ENCODE measurements at regions not wholly inside any gene's neighbourhood (a gene's known extent, or its start where the extent isn't known, plus 50 kb on each side); places are given as distances from the start of the nearest gene placed in this dataset.

DNA sequence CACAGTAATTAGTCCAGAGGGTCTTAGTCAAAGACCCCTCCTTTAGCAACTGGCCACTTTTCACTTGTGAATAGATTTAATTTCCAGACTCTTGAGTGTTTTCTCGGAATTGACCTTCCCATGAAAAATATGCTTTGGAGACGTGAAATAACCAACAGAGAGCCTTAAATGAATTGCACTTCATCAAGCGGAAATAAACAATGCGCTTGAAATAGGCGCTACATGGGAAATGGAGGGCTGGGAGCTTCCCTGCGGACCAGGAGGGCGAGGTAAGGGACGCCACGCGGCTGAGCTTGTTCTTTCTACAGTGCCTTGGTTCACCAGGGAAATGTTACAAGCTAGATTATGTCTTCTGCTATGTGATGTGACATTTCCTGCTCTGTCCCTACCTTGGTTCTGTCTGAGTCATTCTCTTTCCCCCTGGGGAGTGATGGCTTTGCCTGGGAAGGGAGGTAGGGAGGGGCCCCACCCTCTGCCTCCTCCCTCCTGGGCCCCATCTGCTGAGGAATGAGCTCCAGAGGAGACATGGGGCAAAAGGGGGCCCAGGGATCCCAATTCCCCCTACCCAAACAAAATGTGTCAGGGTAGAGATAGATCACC, 619.3 kb downstream of the PTPRU start:
- RAD21 ChIA-PET (ENCODE audit: low non-redundant PET in 1 of 2, low total read pairs in 2 of 2, uncharacterized antibody in 2 of 2, unreplicated experiment in 2 of 2) = no interaction called here
- H3K27me3 ChIP-seq (ENCODE audit: insufficient read depth, low read length) = peaks cover 14% of the 10 kb centered on the region
- DNase-seq (ENCODE audit: low read depth, low spot score) = no peak
- no peaks in the 10 kb centered on the region for H3K79me2 ChIP-seq (ENCODE audit: insufficient read depth, low read length)
- ATAC-seq = no peak
- H3K9ac ChIP-seq (ENCODE audit: low read length) = no peak overlapping the region
- no peaks in the 10 kb centered on the region for H3K4me1 ChIP-seq (ENCODE audit: control insufficient read depth in 1 of 2, insufficient read depth in 2 of 2, low read length in 2 of 2)
- POLR2A ChIA-PET = no interaction called here
- intact Hi-C loops (cut with micrococcal nuclease) = no loop called here
- no peaks in the 10 kb centered on the region for H3K36me3 ChIP-seq (ENCODE audit: control insufficient read depth in 1 of 2, insufficient read depth in 2 of 2, low read length in 2 of 2)
- H3K9me2 ChIP-seq (ENCODE audit: insufficient read depth) = no peaks in the 10 kb centered on the region
- no peak overlapping the region for H3K4me2 ChIP-seq (ENCODE audit: low read length)
- H3K27ac ChIP-seq (ENCODE audit: low read depth, low read length) = no peak overlapping the region
- TF ChIP-seq EZH2phosphoT487 (IDR thresholded peaks at IDR 0.05; ENCODE audit: borderline replicate concordance) (no peak), FOSL1 (IDR thresholded peaks at IDR 0.05; ENCODE audit: low read depth) (no peak), ELF1 (IDR thresholded peaks at IDR 0.05; ENCODE audit: borderline replicate concordance, low read depth) (no peak), SIN3A (IDR thresholded peaks at IDR 0.05; ENCODE audit: low read depth) (no peak)
- TF ChIP-seq, protein P1, sequence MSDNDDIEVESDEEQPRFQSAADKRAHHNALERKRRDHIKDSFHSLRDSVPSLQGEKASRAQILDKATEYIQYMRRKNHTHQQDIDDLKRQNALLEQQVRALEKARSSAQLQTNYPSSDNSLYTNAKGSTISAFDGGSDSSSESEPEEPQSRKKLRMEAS (IDR thresholded peaks at IDR 0.05) = no peak
- BruUV-seq (replicated peaks) = no TSS peak
- H4K20me1 ChIP-seq (ENCODE audit: insufficient read depth) = no peaks in the 10 kb centered on the region
- no peak overlapping the region for H2AFZ ChIP-seq (ENCODE audit: low read depth, low read length, poor library complexity, severe bottlenecking)
- peaks cover 0 to 2% of the 10 kb centered on the region in 2 experiments; a peak in 1 of 4 replicates for H3K9me3 ChIP-seq (ENCODE audit: control insufficient read depth in 1 of 2, insufficient read depth in 1 of 2, low read depth in 1 of 2, low read length in 2 of 2)
- no peak overlapping the region for H3K4me3 ChIP-seq (replicated peaks in 1 of 2; ENCODE audit: low read depth in 1 of 2, low read length in 2 of 2)
- CTCF ChIA-PET = no interaction called here

DNA sequence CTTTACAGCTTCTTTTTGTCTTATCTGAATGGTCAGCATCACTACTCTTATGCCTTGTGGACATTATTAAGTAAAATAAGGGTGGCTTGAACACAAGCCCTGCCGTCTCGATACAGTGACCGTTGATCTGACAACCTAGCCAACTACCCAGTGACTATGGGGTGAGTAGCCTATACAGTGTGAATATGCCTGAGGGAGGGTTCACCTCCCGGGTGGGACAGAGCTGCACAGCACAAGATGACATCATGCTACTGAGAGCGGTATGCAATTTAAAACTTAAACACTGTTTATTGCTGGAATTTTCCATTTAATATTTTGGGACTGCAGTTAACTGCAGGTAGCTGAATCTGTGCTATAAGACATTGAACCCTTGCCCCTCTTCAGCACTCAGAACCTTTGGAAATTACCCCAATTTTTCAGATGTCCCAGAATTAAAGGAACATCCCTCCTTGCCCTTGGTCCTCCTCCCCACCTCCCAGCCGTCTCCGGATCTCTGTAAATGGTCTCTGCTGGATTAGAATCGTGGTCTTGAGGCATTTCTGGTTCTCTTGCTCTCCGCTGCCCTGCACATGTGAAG, 618.5 kb downstream of the PTPRU start:
- Histone ChIP-seq H3K27me3 (ENCODE audit: insufficient read depth, low read length) (peaks cover 19% of the 10 kb centered on the region), H3K9me3 (ENCODE audit: control insufficient read depth in 1 of 2, insufficient read depth in 1 of 2, low read depth in 1 of 2, low read length in 2 of 2) (no peaks in the 10 kb centered on the region), H3K36me3 (ENCODE audit: control insufficient read depth in 1 of 2, insufficient read depth in 2 of 2, low read length in 2 of 2) (no peaks in the 10 kb centered on the region), H3K4me2 (ENCODE audit: low read length) (no peak overlapping the region), H3K79me2 (ENCODE audit: insufficient read depth, low read length) (no peaks in the 10 kb centered on the region), H2AFZ (ENCODE audit: low read depth, low read length, poor library complexity, severe bottlenecking) (no peak overlapping the region), H3K9ac (ENCODE audit: low read length) (no peak overlapping the region), H3K27ac (ENCODE audit: low read depth, low read length) (no peak overlapping the region), H4K20me1 (ENCODE audit: insufficient read depth) (no peaks in the 10 kb centered on the region), H3K9me2 (ENCODE audit: insufficient read depth) (no peaks in the 10 kb centered on the region), H3K4me3 (replicated peaks in 1 of 2; ENCODE audit: low read depth in 1 of 2, low read length in 2 of 2) (no peak overlapping the region), H3K4me1 (ENCODE audit: control insufficient read depth in 1 of 2, insufficient read depth in 2 of 2, low read length in 2 of 2) (no peaks in the 10 kb centered on the region)
- ATAC-seq = no peak
- no peak for DNase-seq (ENCODE audit: low read depth, low spot score)
- BruUV-seq (replicated peaks) = no TSS peak
- intact Hi-C loops (cut with micrococcal nuclease) = loop anchor here (5.0 kb wide), 1 partner anchor 617 kb away; the partner anchor contains the start of gene PTPRU
- RAD21 ChIA-PET (ENCODE audit: low non-redundant PET in 1 of 2, low total read pairs in 2 of 2, uncharacterized antibody in 2 of 2, unreplicated experiment in 2 of 2) = no interaction called here
- POLR2A ChIA-PET = no interaction called here
- CTCF ChIA-PET = no interaction called here
- TF ChIP-seq JUND (IDR thresholded peaks at IDR 0.05) (no peak), RAD21 (IDR thresholded peaks at IDR 0.05; ENCODE audit: low read depth) (no peak), EZH2 (IDR thresholded peaks at IDR 0.05) (no peak), SIN3A (IDR thresholded peaks at IDR 0.05; ENCODE audit: low read depth) (no peak), CEBPB (IDR thresholded peaks at IDR 0.05; ENCODE audit: low read depth) (no peak), ZNF274 (IDR thresholded peaks at IDR 0.05; ENCODE audit: low read depth, low read length) (no peak), ZFX (IDR thresholded peaks at IDR 0.05) (no peak), ELF1 (IDR thresholded peaks at IDR 0.05; ENCODE audit: borderline replicate concordance, low read depth) (no peak), SP1 (IDR thresholded peaks at IDR 0.05; ENCODE audit: low read depth) (no peak), TCF7L2 (IDR thresholded peaks at IDR 0.05; ENCODE audit: borderline replicate concordance, extremely low read depth, insufficient read depth, insufficient read length) (no peak)
- TF ChIP-seq, protein P2, sequence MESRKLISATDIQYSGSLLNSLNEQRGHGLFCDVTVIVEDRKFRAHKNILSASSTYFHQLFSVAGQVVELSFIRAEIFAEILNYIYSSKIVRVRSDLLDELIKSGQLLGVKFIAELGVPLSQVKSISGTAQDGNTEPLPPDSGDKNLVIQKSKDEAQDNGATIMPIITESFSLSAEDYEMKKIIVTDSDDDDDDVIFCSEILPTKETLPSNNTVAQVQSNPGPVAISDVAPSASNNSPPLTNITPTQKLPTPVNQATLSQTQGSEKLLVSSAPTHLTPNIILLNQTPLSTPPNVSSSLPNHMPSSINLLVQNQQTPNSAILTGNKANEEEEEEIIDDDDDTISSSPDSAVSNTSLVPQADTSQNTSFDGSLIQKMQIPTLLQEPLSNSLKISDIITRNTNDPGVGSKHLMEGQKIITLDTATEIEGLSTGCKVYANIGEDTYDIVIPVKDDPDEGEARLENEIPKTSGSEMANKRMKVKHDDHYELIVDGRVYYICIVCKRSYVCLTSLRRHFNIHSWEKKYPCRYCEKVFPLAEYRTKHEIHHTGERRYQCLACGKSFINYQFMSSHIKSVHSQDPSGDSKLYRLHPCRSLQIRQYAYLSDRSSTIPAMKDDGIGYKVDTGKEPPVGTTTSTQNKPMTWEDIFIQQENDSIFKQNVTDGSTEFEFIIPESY (IDR thresholded peaks at IDR 0.05; ENCODE audit: extremely low read depth, insufficient replicate concordance, low read length) = no peak
- TF ChIP-seq, protein P3, sequence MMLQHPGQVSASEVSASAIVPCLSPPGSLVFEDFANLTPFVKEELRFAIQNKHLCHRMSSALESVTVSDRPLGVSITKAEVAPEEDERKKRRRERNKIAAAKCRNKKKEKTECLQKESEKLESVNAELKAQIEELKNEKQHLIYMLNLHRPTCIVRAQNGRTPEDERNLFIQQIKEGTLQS (IDR thresholded peaks at IDR 0.05) = no peak
- TF ChIP-seq, protein P4, sequence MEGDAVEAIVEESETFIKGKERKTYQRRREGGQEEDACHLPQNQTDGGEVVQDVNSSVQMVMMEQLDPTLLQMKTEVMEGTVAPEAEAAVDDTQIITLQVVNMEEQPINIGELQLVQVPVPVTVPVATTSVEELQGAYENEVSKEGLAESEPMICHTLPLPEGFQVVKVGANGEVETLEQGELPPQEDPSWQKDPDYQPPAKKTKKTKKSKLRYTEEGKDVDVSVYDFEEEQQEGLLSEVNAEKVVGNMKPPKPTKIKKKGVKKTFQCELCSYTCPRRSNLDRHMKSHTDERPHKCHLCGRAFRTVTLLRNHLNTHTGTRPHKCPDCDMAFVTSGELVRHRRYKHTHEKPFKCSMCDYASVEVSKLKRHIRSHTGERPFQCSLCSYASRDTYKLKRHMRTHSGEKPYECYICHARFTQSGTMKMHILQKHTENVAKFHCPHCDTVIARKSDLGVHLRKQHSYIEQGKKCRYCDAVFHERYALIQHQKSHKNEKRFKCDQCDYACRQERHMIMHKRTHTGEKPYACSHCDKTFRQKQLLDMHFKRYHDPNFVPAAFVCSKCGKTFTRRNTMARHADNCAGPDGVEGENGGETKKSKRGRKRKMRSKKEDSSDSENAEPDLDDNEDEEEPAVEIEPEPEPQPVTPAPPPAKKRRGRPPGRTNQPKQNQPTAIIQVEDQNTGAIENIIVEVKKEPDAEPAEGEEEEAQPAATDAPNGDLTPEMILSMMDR (IDR thresholded peaks at IDR 0.05 in 2 of 3, conservative IDR thresholded peaks at IDR 0.05 in 1 of 3; ENCODE audit: borderline replicate concordance in 1 of 3, insufficient read depth in 1 of 3, low read depth in 2 of 3, low read length in 2 of 3) = no peak

Data from HCT116 (cell line).